ENCODE measurements at regions not wholly inside any gene's neighbourhood (a gene's known extent, or its start where the extent isn't known, plus 50 kb on each side); places are given as distances from the start of the nearest gene placed in this dataset.

GRCh38 chr6:167444602-167445346, 119.9 kb downstream of the TTLL2 start:
- ATAC-seq (ENCODE audit: insufficient read depth, low read depth): no peak

GRCh38 chr6:167445568-167445967, 120.7 kb downstream of the TTLL2 start:
- Histone ChIP-seq H4K20me1 (ENCODE audit: insufficient read depth, low read length) (no peaks in the 10 kb centered on the region), H3K4me3 (ENCODE audit: low read depth in 1 of 2, low read length in 2 of 2) (no peak overlapping the region), H3K27ac (ENCODE audit: low read length) (no peak overlapping the region), H3K9ac (ENCODE audit: low read depth, low read length) (no peak overlapping the region), H3K4me1 (ENCODE audit: insufficient read depth, low read length) (no peaks in the 10 kb centered on the region), H3K9me3 (ENCODE audit: insufficient read depth, low read length, severe bottlenecking) (no peaks in the 10 kb centered on the region), H3K36me3 (ENCODE audit: insufficient read depth, low read length) (no peaks in the 10 kb centered on the region), H3K27me3 (ENCODE audit: insufficient read depth, low read length, poor library complexity) (peaks cover 21% of the 10 kb centered on the region), H2AFZ (ENCODE audit: low read depth, low read length) (no peak overlapping the region), H3K79me2 (ENCODE audit: insufficient read depth, low read length) (no peaks in the 10 kb centered on the region), H3K4me2 (ENCODE audit: insufficient read depth, low read length) (no peak overlapping the region)
- TF ChIP-seq CTCF (IDR thresholded peaks at IDR 0.05; ENCODE audit: borderline replicate concordance, extremely low read depth, low read length, poor library complexity, severe bottlenecking) (no peak), EZH2 (IDR thresholded peaks at IDR 0.05; ENCODE audit: borderline replicate concordance, low read depth, low read length, severe bottlenecking) (no peak)
- ATAC-seq (ENCODE audit: insufficient read depth, low read depth) (no peak), DNase-seq (no peak)

More at GRCh38 chr6:167444602-167445346, 119.9 kb downstream of the TTLL2 start:
- H3K27ac ChIP-seq (ENCODE audit: low read length): no peak overlapping the region
- no peaks in the 10 kb centered on the region for H3K9me3 ChIP-seq (ENCODE audit: insufficient read depth, low read length, severe bottlenecking)
- H3K4me1 ChIP-seq (ENCODE audit: insufficient read depth, low read length): no peaks in the 10 kb centered on the region
- no peak overlapping the region for H3K9ac ChIP-seq (ENCODE audit: low read depth, low read length)
- DNase-seq: no peak
- H4K20me1 ChIP-seq (ENCODE audit: insufficient read depth, low read length): no peaks in the 10 kb centered on the region
- H3K79me2 ChIP-seq (ENCODE audit: insufficient read depth, low read length): no peaks in the 10 kb centered on the region
- no peak overlapping the region for H3K4me2 ChIP-seq (ENCODE audit: insufficient read depth, low read length)
- no peaks in the 10 kb centered on the region for H3K36me3 ChIP-seq (ENCODE audit: insufficient read depth, low read length)
- H3K27me3 ChIP-seq (ENCODE audit: insufficient read depth, low read length, poor library complexity): peaks cover 21% of the 10 kb centered on the region
- no peak overlapping the region for H3K4me3 ChIP-seq (ENCODE audit: low read depth in 1 of 2, low read length in 2 of 2)
- TF ChIP-seq EZH2 (IDR thresholded peaks at IDR 0.05; ENCODE audit: borderline replicate concordance, low read depth, low read length, severe bottlenecking) (no peak), CTCF (IDR thresholded peaks at IDR 0.05; ENCODE audit: borderline replicate concordance, extremely low read depth, low read length, poor library complexity, severe bottlenecking) (no peak)
- no peak overlapping the region for H2AFZ ChIP-seq (ENCODE audit: low read depth, low read length)

- H3K4me1 ChIP-seq (ENCODE audit: insufficient read depth, low read length): no peaks in the 10 kb centered on the region
- H3K27me3 ChIP-seq (ENCODE audit: insufficient read depth, low read length, poor library complexity): peaks cover 21% of the 10 kb centered on the region
- H3K9ac ChIP-seq (ENCODE audit: low read depth, low read length): no peak overlapping the region
- no peaks in the 10 kb centered on the region for H4K20me1 ChIP-seq (ENCODE audit: insufficient read depth, low read length)
- no peak overlapping the region for H2AFZ ChIP-seq (ENCODE audit: low read depth, low read length)
- no peak overlapping the region for H3K4me3 ChIP-seq (ENCODE audit: low read depth in 1 of 2, low read length in 2 of 2)
- no peak for DNase-seq
- no peaks in the 10 kb centered on the region for H3K36me3 ChIP-seq (ENCODE audit: insufficient read depth, low read length)
- H3K27ac ChIP-seq (ENCODE audit: low read length): no peak overlapping the region
- no peaks in the 10 kb centered on the region for H3K79me2 ChIP-seq (ENCODE audit: insufficient read depth, low read length)
- no peak for ATAC-seq (ENCODE audit: insufficient read depth, low read depth)
- H3K9me3 ChIP-seq (ENCODE audit: insufficient read depth, low read length, severe bottlenecking): no peaks in the 10 kb centered on the region
- TF ChIP-seq CTCF (IDR thresholded peaks at IDR 0.05; ENCODE audit: borderline replicate concordance, extremely low read depth, low read length, poor library complexity, severe bottlenecking): no peak
- no peak for TF ChIP-seq EZH2 (IDR thresholded peaks at IDR 0.05; ENCODE audit: borderline replicate concordance, low read depth, low read length, severe bottlenecking)
- no peak overlapping the region for H3K4me2 ChIP-seq (ENCODE audit: insufficient read depth, low read length)
Measured at GRCh38 chr6:167446046-167446445, 121.2 kb downstream of the TTLL2 start.
